ENCODE measurements at regions not wholly inside any gene's neighbourhood (a gene's known extent, or its start where the extent isn't known, plus 50 kb on each side); places are given as distances from the start of the nearest gene placed in this dataset.

DNA sequence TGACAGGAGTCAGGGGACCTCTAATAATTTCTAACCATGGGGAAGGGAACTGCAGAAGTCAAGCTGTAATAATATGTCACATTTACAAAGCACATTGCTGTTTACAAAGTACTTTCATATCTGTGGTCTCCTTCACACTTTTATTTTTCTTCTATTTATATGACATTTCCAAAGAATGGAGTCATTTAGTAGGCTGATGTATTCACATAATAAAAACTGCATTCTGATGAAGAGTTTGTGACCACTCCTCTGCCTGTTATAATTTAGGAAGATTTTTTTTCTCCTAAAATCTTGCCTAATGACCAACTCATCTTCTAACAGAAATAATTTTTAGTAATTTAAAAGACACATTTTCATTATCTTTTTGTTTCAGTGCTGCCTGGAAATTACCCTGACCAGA lies 272.2 kb upstream of the VEPH1 start:
- DNase-seq (ENCODE audit: low read depth) = no peak
- no peak overlapping the region for H3K4me3 ChIP-seq (ENCODE audit: low read depth, low read length)
- TF ChIP-seq CTCF (conservative IDR thresholded peaks at IDR 0.05; ENCODE audit: low read depth, low read length) = no peak

- H3K4me3 ChIP-seq (ENCODE audit: low read depth, low read length) = no peak overlapping the region
- no peak for DNase-seq (ENCODE audit: low read depth)
- peak; percentile 5 for TF ChIP-seq CTCF (conservative IDR thresholded peaks at IDR 0.05; ENCODE audit: low read depth, low read length)
Observed at GRCh38 chr3:157769378-157769777, 266.2 kb upstream of the VEPH1 start.

GRCh38 chr3:157767607-157768006 lies 264.4 kb upstream of the VEPH1 start:
- no peak overlapping the region for H3K4me3 ChIP-seq (ENCODE audit: low read depth, low read length)
- DNase-seq (ENCODE audit: low read depth) = no peak
- peak; percentile 6 for TF ChIP-seq CTCF (conservative IDR thresholded peaks at IDR 0.05; ENCODE audit: low read depth, low read length)

GRCh38 chr3:157763644-157764043 lies 260.4 kb upstream of the VEPH1 start:
- no peak overlapping the region for H3K4me3 ChIP-seq (ENCODE audit: low read depth, low read length)
- DNase-seq (ENCODE audit: low read depth) = no peak
- TF ChIP-seq CTCF (conservative IDR thresholded peaks at IDR 0.05; ENCODE audit: low read depth, low read length) = no peak

GRCh38 chr3:157759311-157759710 lies 256.1 kb upstream of the VEPH1 start:
- H3K4me3 ChIP-seq (ENCODE audit: low read depth, low read length) = no peak overlapping the region
- no peak for DNase-seq (ENCODE audit: low read depth)
- no peak for TF ChIP-seq CTCF (conservative IDR thresholded peaks at IDR 0.05; ENCODE audit: low read depth, low read length)

DNA sequence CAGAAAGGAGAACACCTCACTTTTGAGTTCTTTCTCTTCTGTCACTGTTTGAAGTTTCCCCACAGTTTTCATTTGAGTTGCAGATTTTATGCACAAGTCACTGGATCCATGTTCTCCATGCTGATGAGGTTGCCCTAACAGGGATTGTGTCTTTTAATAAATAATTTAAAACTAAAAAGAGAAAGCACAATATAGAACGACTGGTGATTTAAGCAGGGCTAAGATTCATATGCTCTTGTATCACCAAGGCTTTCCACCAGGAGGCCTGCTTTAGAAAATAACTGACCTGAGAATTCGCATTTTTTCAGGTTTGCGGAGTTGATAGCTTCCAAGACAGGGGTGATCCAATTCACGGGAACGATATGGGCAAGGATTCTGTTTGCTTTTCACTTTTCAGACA lies 252.0 kb upstream of the VEPH1 start:
- DNase-seq (ENCODE audit: low read depth) = no peak
- no peak overlapping the region for H3K4me3 ChIP-seq (ENCODE audit: low read depth, low read length)
- TF ChIP-seq CTCF (conservative IDR thresholded peaks at IDR 0.05; ENCODE audit: low read depth, low read length) = peak; percentile 9

DNA sequence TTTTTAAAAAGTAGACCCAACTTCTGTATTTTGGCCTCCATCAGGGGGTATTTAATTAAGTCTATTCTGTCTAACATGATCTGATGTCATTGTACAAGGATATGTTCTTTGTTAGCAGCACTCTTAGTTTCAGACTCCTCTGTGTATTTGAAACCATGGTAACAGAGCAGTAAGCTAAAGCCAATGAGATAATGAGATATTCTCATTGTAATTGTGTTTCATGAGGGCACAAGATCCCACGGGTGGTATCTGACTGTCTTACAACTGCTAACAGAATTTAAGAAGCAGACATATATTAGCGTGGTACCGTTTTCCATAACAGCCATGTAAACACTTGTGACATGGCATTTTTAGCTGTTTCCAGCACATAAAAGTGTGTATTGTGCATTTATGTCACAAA lies 251.2 kb upstream of the VEPH1 start:
- no peak for TF ChIP-seq CTCF (conservative IDR thresholded peaks at IDR 0.05; ENCODE audit: low read depth, low read length)
- H3K4me3 ChIP-seq (ENCODE audit: low read depth, low read length) = no peak overlapping the region
- no peak for DNase-seq (ENCODE audit: low read depth)
